Endothelial cell of umbilical vein (primary cell): ENCODE measurements at regions not wholly inside any gene's neighbourhood (a gene's known extent, or its start where the extent isn't known, plus 50 kb on each side); places are given as distances from the start of the nearest gene placed in this dataset.

Experiments used
- BruUV-seq: library from RNA; stranded (reverse); fragments of 400-500 nt; replicated peaks from 2 replicates; lab custom pipeline; 2021; lab: Mats Ljungman, UMichigan
- CTCF ChIA-PET: fragments of 300-600, 350-600 bp; sonication (Branson Sonifier 250); formaldehyde crosslinking; loops from one replicate; lab custom pipeline; 2021; ENCODE audit warnings: antibody characterized with exemption, inconsistent platforms; lab: Charles Lee
- POLR2A ChIA-PET: fragments of 300-600, 350-600 bp; sonication (Branson Sonifier 250); formaldehyde crosslinking; loops from one replicate; lab custom pipeline; 2021; ENCODE audit warnings: antibody characterized with exemption, inconsistent platforms; lab: Charles Lee
- DNase-seq: peaks from one replicate; pipeline ENCODE4 v3.0.0-alpha.2; 2011; ENCODE audit warnings: low read depth, low spot score
- FAIRE-seq: peaks from 2 replicates; lab custom pipeline; 2011; peaks lifted over from hg19 to GRCh38; lab: Jason Lieb, UNC
- H2AFZ ChIP-seq: 2 replicates; pipeline ENCODE4 v1.6.0; 2012; ENCODE audit warnings: low read depth, low read length, control low read depth, inconsistent platforms
- H3K27ac ChIP-seq: 2 replicates; pipeline ENCODE4 v1.5.1; 2011; ENCODE audit warnings: low read depth, mild to moderate bottlenecking, control low read depth, low read length, moderate library complexity; ENCODE audit not compliant: insufficient read depth
- H3K27me3 ChIP-seq, 2 experiments: 2 replicates each; pipeline versions ENCODE4 v1.6.0 to v1.6.1; 2011; ENCODE audit warnings: low read length in 2 of 2, mixed read lengths in 1 of 2; ENCODE audit not compliant: control insufficient read depth in 2 of 2, insufficient read depth in 2 of 2
- H3K36me3 ChIP-seq, 2 experiments: 2 replicates in 1 of 2; 3 replicates in 1 of 2; pipeline ENCODE4 v1.5.1; 2011; ENCODE audit warnings: low read length in 2 of 2, mild to moderate bottlenecking in 1 of 2, moderate library complexity in 1 of 2; ENCODE audit not compliant: control insufficient read depth in 2 of 2, insufficient read depth in 2 of 2; ENCODE audit errors: extremely low read depth in 1 of 2
- H3K4me1 ChIP-seq: 3 replicates; pipeline ENCODE4 v1.5.1; 2011; ENCODE audit warnings: mild to moderate bottlenecking, low read length; ENCODE audit not compliant: control insufficient read depth, insufficient read depth; ENCODE audit errors: extremely low read depth
- H3K4me2 ChIP-seq: 2 replicates; pipeline ENCODE4 v1.6.1; 2011; ENCODE audit warnings: low read length, control low read depth, mixed read lengths; ENCODE audit not compliant: insufficient read depth
- H3K4me3 ChIP-seq, 3 experiments: fragments of 200-600 bp in 1 of 3; sonication (generic), shearing (Covaris generic) in 1 of 3; replicated peaks in 1 of 3; 2 replicates each; pipeline ENCODE4 v1.5.1; 2011 to 2016; ENCODE audit warnings: control low read depth in 3 of 3, low read length in 3 of 3, mild to moderate bottlenecking in 2 of 3, inconsistent platforms in 1 of 3, low read depth in 1 of 3, moderate library complexity in 1 of 3; ENCODE audit not compliant: insufficient read depth in 1 of 3
- H3K79me2 ChIP-seq: 2 replicates; pipeline ENCODE4 v1.6.0; 2012; ENCODE audit warnings: low read length, inconsistent platforms; ENCODE audit not compliant: control insufficient read depth, insufficient read depth
- H3K9ac ChIP-seq: replicated peaks from 2 replicates; pipeline ENCODE3; 2011; ENCODE audit warnings: low read length, control low read depth; ENCODE audit not compliant: insufficient read depth; ENCODE audit errors: extremely low read depth
- H3K9me1 ChIP-seq: replicated peaks from 3 replicates; pipeline ENCODE4 v1.6.0; 2011; ENCODE audit warnings: mild to moderate bottlenecking, low read length; ENCODE audit not compliant: control insufficient read depth, insufficient read depth; ENCODE audit errors: extremely low read depth
- H3K9me3 ChIP-seq: replicated peaks from 2 replicates; pipeline ENCODE4 v1.5.1; 2012; ENCODE audit warnings: low read length, inconsistent platforms; ENCODE audit not compliant: control insufficient read depth, insufficient read depth
- H4K20me1 ChIP-seq: replicated peaks from 2 replicates; pipeline ENCODE3; 2011; ENCODE audit warnings: mild to moderate bottlenecking, low read length; ENCODE audit not compliant: control insufficient read depth, insufficient read depth; ENCODE audit errors: extremely low read depth
- EZH2 ChIP-seq: IDR thresholded peaks from 2 replicates; pipeline ENCODE4 v1.6.1; 2012; ENCODE audit warnings: borderline replicate concordance, low read depth, mild to moderate bottlenecking, moderate library complexity, low read length, inconsistent platforms; ENCODE audit not compliant: severe bottlenecking
- FOS ChIP-seq: IDR thresholded peaks from 2 replicates; pipeline ENCODE4 v1.6.1; 2011; ENCODE audit warnings: mild to moderate bottlenecking, low read length, moderate library complexity, borderline replicate concordance; ENCODE audit not compliant: insufficient read depth
- GATA2 ChIP-seq: IDR thresholded peaks from 2 replicates; pipeline ENCODE4 v1.7.0; 2011; ENCODE audit warnings: low read depth, mild to moderate bottlenecking, moderate library complexity, mixed read lengths, low read length; ENCODE audit not compliant: insufficient read length, insufficient read depth
- JUN ChIP-seq: IDR thresholded peaks from 2 replicates; pipeline ENCODE4 v1.6.1; 2011; ENCODE audit warnings: borderline replicate concordance, low read depth; ENCODE audit not compliant: insufficient read length, insufficient read depth
- MAX ChIP-seq: IDR thresholded peaks from 2 replicates; pipeline ENCODE4 v1.6.1; 2011; ENCODE audit not compliant: insufficient read depth, insufficient read length
- MYC ChIP-seq: IDR thresholded peaks from one replicate; pipeline ENCODE4 v1.6.1; 2011; ENCODE audit warnings: mild to moderate bottlenecking, low read depth, low read length
- POLR2A ChIP-seq: IDR thresholded peaks from 2 replicates; pipeline ENCODE4 v1.6.1; 2012; ENCODE audit warnings: low read depth, mild to moderate bottlenecking, control low read depth, low read length
- POLR2AphosphoS5 ChIP-seq: IDR thresholded peaks from 2 replicates; pipeline ENCODE4 v1.6.1; 2012; ENCODE audit warnings: low read depth, mild to moderate bottlenecking, control low read depth, low read length, moderate library complexity; ENCODE audit not compliant: insufficient read depth
- dilution Hi-C: fragments of 300-500 bp; cut with MboI; formaldehyde crosslinking; loops from one replicate; pipeline ENCODE4 v1.15.0; 2019; ENCODE audit warnings: low sequenced_read_pairs; ENCODE audit not compliant: extremely low pct_ligation_motif_present
- intact Hi-C: fragments of 100-400 bp; cut with micrococcal nuclease; formaldehyde crosslinking; loops from one replicate; pipeline ENCODE4 v1.10.0; 2022
- TF ChIP-seq, protein P1 (sequence below), 2 donors: IDR thresholded peaks; 1 replicate in 1 of 2; 2 replicates in 1 of 2; pipeline ENCODE4 v1.5.1; 2011; ENCODE audit warnings: low read length in 2 of 2, mild to moderate bottlenecking in 2 of 2, moderate library complexity in 2 of 2, control low read depth in 1 of 2, inconsistent platforms in 1 of 2, low read depth in 1 of 2; ENCODE audit not compliant: insufficient read depth in 1 of 2; ENCODE audit errors: extremely low read depth in 1 of 2

GRCh38 chr1:68805097-68805641 lies 308.3 kb upstream of the DEPDC1 start:
- dilution Hi-C loops = no loop called here
- FAIRE-seq = no peak
- H3K27me3 ChIP-seq = no peaks in the 10 kb centered on the region

More at GRCh38 chr1:68805097-68805641, 308.3 kb upstream of the DEPDC1 start:
- ChIA-PET POLR2A (no interaction called here), CTCF (interaction anchor here (0.8 kb wide), 1 partner anchor 11 kb away, joined by 3 read pairs; no protein-coding TSS in a partner anchor)
- no peaks in the 10 kb centered on the region for H3K4me1 ChIP-seq
- H3K79me2 ChIP-seq = no peaks in the 10 kb centered on the region
- no TSS peak for BruUV-seq
- no peaks in the 10 kb centered on the region for H3K9me1 ChIP-seq
- TF ChIP-seq, protein P1, sequence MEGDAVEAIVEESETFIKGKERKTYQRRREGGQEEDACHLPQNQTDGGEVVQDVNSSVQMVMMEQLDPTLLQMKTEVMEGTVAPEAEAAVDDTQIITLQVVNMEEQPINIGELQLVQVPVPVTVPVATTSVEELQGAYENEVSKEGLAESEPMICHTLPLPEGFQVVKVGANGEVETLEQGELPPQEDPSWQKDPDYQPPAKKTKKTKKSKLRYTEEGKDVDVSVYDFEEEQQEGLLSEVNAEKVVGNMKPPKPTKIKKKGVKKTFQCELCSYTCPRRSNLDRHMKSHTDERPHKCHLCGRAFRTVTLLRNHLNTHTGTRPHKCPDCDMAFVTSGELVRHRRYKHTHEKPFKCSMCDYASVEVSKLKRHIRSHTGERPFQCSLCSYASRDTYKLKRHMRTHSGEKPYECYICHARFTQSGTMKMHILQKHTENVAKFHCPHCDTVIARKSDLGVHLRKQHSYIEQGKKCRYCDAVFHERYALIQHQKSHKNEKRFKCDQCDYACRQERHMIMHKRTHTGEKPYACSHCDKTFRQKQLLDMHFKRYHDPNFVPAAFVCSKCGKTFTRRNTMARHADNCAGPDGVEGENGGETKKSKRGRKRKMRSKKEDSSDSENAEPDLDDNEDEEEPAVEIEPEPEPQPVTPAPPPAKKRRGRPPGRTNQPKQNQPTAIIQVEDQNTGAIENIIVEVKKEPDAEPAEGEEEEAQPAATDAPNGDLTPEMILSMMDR (IDR thresholded peaks at IDR 0.05; ENCODE audit: extremely low read depth in 1 of 2, insufficient read depth in 1 of 2, low read depth in 1 of 2, low read length in 2 of 2) = no peak
- TF ChIP-seq GATA2 = no peak
- no peak for TF ChIP-seq JUN
- TF ChIP-seq POLR2A = no peak
- TF ChIP-seq EZH2 = no peak
- TF ChIP-seq FOS = no peak
- no peak for TF ChIP-seq MYC
- no peak for TF ChIP-seq MAX
- TF ChIP-seq POLR2AphosphoS5 = no peak
- H3K9me3 ChIP-seq = no peaks in the 10 kb centered on the region
- no peaks in the 10 kb centered on the region for H3K36me3 ChIP-seq
- H3K4me2 ChIP-seq = no peak overlapping the region
- H2AFZ ChIP-seq = no peak overlapping the region
- no peak overlapping the region for H3K4me3 ChIP-seq
- no peak for DNase-seq
- H3K27ac ChIP-seq = no peak overlapping the region
- intact Hi-C loops = no loop called here
- no peaks in the 10 kb centered on the region for H4K20me1 ChIP-seq
- H3K9ac ChIP-seq = no peak overlapping the region
